NAMALWA (cell line): ENCODE measurements at regions not wholly inside any gene's neighbourhood (a gene's known extent, or its start where the extent isn't known, plus 50 kb on each side); places are given as distances from the start of the nearest gene placed in this dataset.
"Not testable (repeated sequence)": the region's sequence is repeated elsewhere in the genome, so short reads cannot be mapped to it uniquely, and the experiment has no call there.

Source experiments
- DNase-seq: peaks from one replicate; pipeline ENCODE4 v3.0.0-alpha.2; 2015; ENCODE audit warnings: low spot score

DNA sequence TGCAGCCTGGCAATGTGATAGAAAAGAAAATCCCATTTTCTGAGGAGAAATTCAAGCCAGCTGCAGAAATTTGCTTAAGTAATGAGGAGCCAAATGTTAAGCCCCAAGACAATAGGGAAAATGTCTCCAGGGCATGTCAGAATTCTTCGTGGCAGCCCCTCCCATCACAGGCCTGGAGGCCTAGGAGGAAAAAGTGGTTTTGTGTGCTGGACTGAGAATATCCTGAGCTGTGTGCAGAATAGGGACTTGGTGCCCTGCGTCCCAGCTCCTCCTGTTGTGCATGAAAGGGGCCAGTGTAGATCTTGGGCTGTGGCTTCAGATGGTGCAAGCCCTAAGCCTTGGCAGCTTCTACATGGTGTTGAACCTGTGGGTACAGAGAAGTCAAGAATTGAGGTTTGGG lies 948.3 kb downstream of the METTL15 start:
- DNase-seq: not testable (repeated sequence)

- no peak for DNase-seq
Observed at GRCh38 chr11:29051935-29052334, 943.7 kb downstream of the METTL15 start.

DNA sequence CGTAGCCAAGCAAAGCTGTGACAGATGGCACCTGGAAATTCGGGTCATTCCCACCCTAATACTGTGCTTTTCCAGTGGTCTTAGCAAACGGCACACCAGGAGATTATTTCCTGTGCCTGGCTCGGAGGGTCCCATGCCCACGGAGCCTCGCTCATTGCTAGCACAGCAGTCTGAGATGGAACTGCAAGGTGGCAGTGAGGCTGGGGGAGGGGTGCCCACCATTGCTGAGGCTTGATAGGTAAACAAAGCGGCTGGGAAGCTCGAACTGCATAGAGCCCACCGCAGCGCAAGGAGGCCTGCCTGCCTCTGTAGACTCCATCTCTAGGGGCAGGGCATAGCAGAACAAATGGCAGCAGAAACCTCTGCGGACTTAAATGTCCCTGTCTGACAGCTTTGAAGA lies 942.8 kb downstream of the METTL15 start:
- DNase-seq: not testable (repeated sequence)

DNA sequence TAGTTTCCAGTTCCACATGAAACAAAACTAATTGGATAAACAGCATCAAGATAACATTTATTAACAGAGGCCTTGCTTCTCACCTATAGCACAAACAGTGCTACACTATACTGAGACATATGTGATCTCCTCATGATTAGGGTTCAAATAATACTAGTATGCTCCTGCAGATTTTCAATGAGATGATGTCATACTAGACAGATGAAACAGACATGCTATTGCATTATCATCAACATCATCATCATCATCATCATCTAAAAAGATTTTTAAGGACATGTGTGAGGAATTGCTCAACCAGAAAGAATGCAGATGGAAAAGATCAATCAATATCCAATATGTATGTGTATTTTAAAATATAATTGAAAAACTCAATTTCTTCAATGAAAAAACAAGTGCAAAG lies 932.3 kb downstream of the METTL15 start:
- no peak for DNase-seq

- no peak for DNase-seq
Observed at GRCh38 chr11:29032384-29033149, 924.4 kb downstream of the METTL15 start.

DNA sequence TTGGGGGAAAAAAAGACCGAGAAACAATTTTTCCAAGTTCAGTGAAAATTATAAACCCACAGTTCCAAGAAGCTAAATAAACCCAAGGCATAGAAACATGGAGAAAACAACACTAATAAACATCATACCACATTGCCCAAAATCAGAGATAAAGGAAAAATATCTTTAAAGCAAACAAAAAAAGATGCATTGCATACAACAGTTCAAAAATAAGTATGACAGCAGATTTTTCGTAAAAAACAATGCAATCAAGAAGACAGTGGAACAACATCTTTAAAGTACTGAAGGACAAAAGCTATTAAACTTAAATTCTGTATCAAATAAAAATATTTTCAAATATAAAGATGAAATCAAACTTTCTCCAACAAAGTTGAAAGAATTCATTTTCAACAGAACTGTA lies 921.3 kb downstream of the METTL15 start:
- DNase-seq: no peak

DNA sequence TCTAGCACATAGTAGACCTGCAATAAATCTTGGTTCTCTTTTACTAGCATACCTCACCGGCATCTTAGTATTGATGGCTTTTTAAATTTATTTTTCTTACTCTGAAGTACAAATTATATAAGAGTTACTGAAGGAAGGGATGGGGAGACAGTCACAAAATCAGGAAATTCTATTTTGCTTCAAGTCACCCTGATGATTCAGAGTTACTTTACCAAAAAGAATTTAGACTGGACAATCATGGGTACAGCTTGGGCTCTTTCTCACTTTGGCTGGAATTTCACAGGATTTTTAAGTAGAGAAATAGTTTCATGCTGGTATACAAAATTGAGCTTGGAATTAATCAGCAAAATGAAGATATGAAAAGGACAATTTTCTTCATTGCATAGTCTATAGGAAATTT lies 919.2 kb downstream of the METTL15 start:
- no peak for DNase-seq

DNA sequence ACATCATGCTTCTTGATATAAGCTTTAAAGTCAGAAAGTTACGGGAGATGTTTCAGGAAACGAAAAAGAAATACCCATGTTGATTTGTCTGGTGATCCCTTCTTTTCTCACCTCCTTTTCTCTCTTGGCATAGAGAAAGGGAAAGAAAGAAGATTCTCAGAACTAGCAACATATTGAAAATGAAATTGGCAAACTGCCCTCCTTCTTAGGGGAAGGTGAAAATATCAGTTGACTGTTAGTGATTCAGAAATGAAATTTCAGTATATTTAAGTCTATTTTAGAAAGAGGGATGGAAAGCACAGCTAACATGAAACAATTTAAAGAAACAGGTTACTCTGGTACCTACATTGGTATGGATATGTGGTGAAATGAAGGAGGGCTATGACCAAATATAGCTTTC lies 918.1 kb downstream of the METTL15 start:
- no peak for DNase-seq

DNA sequence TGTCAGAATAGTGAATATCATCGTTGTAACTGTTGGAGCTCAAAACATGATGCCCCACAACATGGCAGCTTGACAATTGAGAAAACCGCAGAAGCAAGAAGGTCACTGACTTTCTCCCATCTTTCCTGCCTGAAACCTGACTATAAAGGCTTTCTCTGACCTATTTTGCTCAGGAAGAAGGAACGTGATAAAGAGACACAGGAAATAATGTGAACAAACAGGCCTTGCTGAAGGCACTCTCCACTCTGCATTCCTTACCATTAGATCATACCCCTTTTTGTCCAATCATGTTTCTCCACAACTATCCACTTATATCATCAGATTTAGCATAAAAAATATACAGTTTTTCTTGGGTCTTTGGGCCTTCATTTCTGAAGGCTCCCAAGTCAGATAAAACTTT lies 916.8 kb downstream of the METTL15 start:
- DNase-seq: no peak

DNA sequence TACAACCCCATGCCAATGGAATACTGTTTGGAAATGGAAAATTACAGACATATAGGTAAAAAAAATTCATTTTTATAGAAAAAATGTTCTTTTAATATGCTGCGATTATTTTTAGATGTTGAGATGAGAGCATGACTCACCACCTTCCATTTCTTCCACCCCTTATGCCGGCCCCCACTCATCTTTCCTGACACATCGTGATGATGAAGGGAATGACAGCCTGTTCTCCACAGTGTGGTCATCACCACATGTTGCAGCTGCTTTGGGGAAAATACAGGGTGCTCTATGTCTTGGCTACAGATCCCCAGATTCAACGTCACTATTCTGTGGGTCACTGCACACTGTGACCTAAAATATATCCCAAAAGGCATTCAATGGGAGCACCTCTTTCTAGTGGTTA lies 916.2 kb downstream of the METTL15 start:
- DNase-seq: no peak

DNA sequence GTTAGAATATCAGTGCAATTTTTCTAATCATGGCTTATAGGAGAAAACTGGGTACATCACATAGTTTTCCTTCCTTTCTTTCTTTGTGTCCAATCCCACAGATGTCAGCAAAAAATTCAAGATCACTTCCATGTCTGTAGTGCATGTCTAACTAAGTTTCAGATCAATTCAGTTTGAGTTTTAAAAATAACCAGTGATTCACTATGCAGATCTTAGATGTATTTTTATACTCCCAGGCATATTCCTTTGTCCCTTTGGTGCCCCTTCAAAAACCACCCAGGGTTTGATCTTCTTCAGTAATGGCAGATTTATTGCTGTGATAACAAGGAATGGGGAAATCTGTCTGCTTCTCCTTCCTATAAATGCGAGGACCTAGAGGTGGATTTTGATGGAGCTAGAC lies 915.6 kb downstream of the METTL15 start:
- DNase-seq: no peak

GRCh38 chr11:29022676-29023075 lies 914.5 kb downstream of the METTL15 start:
- DNase-seq: no peak

DNA sequence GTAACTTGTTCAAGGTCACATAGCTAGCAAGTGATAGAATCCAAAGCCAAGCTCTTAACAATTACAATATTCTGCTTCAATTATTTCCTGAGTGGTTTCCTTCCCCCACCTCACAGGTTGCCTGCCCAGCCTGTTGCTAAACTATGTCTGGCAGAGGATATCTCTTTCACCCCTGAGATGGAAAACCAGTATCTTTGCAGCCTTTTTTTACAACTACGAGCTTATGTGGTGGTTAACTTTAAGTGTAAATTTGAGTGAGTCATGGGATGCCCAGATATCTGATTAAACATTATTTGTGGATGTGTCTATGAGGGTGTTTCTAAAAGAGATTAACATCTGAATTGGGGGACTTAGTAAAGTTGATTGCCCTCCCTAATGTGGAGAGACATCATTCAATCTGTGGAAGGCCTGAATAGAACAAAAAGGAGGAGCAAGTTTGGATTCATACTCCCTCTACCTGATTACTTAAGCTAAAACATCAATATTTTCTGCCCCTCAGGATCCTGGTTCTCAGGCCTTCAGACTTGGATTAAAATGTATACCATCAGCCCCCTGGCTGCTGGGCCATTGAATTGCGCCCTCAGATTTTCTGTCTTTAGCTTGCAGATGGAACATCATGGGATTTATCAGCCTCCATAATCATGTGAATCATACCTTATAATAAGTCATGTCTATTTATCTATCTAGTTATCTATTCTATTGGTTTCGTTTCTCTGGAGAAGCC lies 911.9 kb downstream of the METTL15 start:
- peak; percentile 3 for DNase-seq

DNA sequence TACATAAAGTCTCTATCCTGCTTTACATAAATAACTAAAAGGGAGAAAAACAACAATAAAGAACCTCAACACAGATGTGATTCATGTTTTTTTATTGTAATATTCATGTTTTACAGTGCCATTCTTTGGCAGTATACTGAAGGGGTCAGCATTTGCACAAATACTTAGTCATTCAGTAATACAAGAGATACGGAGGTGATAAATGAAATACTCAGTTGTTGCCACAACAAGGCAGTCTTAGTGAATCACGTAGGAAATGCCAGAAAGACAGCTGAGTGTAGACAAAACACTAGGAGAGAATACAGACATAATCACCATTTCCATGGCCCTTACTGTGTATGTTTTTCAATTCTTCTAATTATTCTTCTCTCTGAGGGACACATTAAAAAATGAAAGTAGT lies 910.4 kb downstream of the METTL15 start:
- no peak for DNase-seq

DNA sequence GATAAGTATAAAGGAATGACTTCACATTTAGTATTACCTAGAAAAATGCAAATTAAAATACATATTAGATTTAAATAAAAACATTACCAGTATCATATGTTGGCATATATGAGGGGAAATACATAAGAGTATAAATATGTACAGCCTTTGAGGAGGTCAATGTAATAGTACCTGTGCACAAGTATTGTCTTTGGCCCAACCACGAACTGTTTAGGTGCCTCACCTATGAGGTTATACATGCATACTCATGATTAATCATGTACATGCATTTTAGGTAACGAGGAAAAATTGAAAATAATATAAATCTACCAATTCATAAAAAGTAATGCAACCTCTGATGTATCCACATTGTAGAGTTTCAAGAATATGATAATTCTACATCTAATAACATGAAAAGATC lies 909.8 kb downstream of the METTL15 start:
- DNase-seq: no peak

DNA sequence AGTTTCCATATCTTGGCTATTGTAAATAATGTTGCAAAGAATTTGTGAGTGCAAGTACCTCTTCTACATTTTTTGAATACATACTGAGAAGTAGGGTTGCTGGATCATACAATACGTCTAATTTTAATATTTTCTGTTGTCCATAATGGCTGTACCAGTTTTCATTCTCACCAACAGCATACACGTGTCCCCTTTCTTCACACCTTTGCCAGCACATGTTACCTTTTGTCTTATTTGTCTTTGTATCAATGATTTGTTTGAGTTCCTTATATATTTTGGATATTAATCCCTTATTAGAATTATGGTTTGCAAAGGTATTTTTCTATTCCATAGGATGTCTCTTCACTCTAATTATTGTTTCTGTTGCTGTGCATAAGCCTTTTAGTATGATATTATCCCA lies 904.3 kb downstream of the METTL15 start:
- DNase-seq: no peak

DNA sequence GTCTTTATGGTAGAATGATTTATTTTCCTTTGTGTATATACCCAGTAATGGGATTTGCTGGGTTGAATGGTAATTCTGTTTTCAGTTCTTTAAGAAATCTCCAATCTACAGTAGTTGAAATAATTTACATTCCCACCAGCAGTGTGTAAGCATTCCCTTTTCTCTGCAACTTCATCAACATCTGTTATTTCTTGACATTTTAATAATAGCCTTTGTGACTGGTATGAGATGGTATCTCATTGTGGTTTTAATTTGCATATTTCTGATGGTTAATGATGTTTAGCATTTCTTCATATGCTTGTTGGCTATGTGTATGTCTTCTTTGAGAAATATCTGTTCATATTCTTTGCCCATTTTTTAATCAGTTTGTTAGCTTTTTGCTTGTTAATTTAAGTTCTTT lies 901.2 kb downstream of the METTL15 start:
- no peak for DNase-seq

- DNase-seq: no peak
Observed at GRCh38 chr11:29008481-29008880, 900.3 kb downstream of the METTL15 start.

- no peak for DNase-seq
Observed at GRCh38 chr11:29006668-29007067, 898.5 kb downstream of the METTL15 start.

GRCh38 chr11:29005401-29005980 lies 897.3 kb downstream of the METTL15 start:
- no peak for DNase-seq

DNA sequence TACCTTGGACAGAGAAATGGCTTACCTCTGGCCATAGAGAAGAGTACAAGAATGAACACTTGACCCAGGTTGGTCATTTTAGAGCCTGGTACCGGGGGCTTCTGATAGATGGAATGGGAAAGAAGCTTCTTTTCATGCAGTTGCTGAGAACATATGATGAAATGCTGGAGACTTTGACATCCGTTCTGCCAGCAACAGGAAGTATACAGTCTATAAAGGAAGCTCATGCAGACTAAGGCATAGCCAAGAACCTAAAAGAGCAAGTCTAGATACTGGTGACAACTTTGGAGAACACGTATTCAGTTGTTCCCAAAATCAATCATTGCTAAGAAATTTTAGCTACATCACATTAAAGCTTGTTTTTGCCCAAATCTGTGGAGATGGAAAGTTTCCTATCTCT lies 894.6 kb downstream of the METTL15 start:
- DNase-seq: no peak

GRCh38 chr11:28999620-29000019 lies 891.4 kb downstream of the METTL15 start:
- no peak for DNase-seq

DNA sequence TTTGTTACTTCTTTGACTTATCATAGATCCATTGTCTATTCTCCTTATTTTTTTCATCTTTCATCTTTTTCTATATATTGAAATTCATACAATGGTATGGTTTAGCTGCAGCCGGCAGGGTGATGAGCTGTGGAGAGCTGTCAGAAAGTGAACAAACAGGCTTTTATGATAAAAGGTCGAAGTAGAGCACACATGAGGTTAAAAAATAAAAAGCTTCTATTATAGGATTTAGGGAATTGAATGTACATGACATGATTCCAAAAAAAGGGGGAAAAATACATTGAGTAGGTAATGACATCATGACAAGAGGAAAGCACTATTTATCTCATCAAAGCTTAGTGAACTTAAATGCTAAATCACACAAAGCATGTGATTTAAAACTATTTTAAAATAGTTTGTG lies 884.8 kb downstream of the METTL15 start:
- DNase-seq: no peak
